ENCODE measurements at regions not wholly inside any gene's neighbourhood (a gene's known extent, or its start where the extent isn't known, plus 50 kb on each side); places are given as distances from the start of the nearest gene placed in this dataset.

GRCh38 chr6:21648475-21649050 lies 55.0 kb downstream of the SOX4 start:
- no peak for TF ChIP-seq GATA2 (IDR thresholded peaks at IDR 0.05; ENCODE audit: low read depth, low read length)
- no peak for TF ChIP-seq GATA3 (IDR thresholded peaks at IDR 0.05; ENCODE audit: low read depth, low read length)
